Liver (tissue), 7 donors: ENCODE measurements at regions not wholly inside any gene's neighbourhood (a gene's known extent, or its start where the extent isn't known, plus 50 kb on each side); places are given as distances from the start of the nearest gene placed in this dataset.

Experiments used
- DNase-seq: peaks from one replicate; pipeline ENCODE4 v3.0.0-alpha.2; 2017; ENCODE audit warnings: low spot score
- H3K27ac ChIP-seq, 2 donors: one replicate each; pipeline ENCODE4 v1.7.0; 2013; ENCODE audit warnings: inconsistent platforms in 2 of 2, low read length in 2 of 2, control low read depth in 1 of 2, low read depth in 1 of 2, mild to moderate bottlenecking in 1 of 2
- H3K27me3 ChIP-seq, 4 donors: one replicate each; pipeline versions ENCODE4 v1.6.1 to v1.7.0; 2013; ENCODE audit warnings: low read length in 3 of 4, inconsistent platforms in 1 of 4, mild to moderate bottlenecking in 1 of 4, moderate library complexity in 1 of 4; ENCODE audit not compliant: control insufficient read depth in 4 of 4, insufficient read depth in 4 of 4
- H3K36me3 ChIP-seq, 4 donors: one replicate each; pipeline versions ENCODE4 v1.6.1 to v1.7.0; 2013; ENCODE audit warnings: low read length in 3 of 4, mild to moderate bottlenecking in 3 of 4, low read depth in 1 of 4, moderate library complexity in 1 of 4; ENCODE audit not compliant: control insufficient read depth in 4 of 4, insufficient read depth in 3 of 4
- H3K4me1 ChIP-seq, 4 donors: one replicate each; pipeline versions ENCODE4 v1.6.1 to v1.7.0; 2013; ENCODE audit warnings: low read length in 3 of 4, mild to moderate bottlenecking in 3 of 4, moderate library complexity in 1 of 4; ENCODE audit not compliant: control insufficient read depth in 4 of 4, insufficient read depth in 4 of 4
- H3K4me3 ChIP-seq, 3 donors: one replicate each; pipeline versions ENCODE4 v1.6.1 to v1.7.0; 2013; ENCODE audit warnings: low read length in 3 of 3, control low read depth in 1 of 3, low read depth in 1 of 3, mild to moderate bottlenecking in 1 of 3
- H3K9ac ChIP-seq, 2 donors: one replicate each; pipeline ENCODE4 v1.7.0; 2013; ENCODE audit warnings: low read length in 2 of 2, mild to moderate bottlenecking in 2 of 2, moderate library complexity in 2 of 2, control low read depth in 1 of 2, low read depth in 1 of 2
- H3K9me3 ChIP-seq, 4 donors: one replicate each; pipeline versions ENCODE4 v1.6.1 to v1.7.0; 2013; ENCODE audit warnings: low read length in 3 of 4; ENCODE audit not compliant: control insufficient read depth in 4 of 4
- ATF3 ChIP-seq: IDR thresholded peaks from 2 replicates; pipeline ENCODE4 v1.6.1; 2016; ENCODE audit warnings: antibody characterized with exemption
- FOXA2 ChIP-seq: IDR thresholded peaks from 2 replicates; pipeline ENCODE4 v1.6.1; 2016; ENCODE audit warnings: antibody characterized with exemption
- GABPA ChIP-seq, 2 donors: IDR thresholded peaks in 1 of 2; conservative IDR thresholded peaks in 1 of 2; 2 replicates each; pipeline ENCODE4 v1.6.1; 2016; ENCODE audit warnings: antibody characterized with exemption in 2 of 2, mild to moderate bottlenecking in 1 of 2, moderate library complexity in 1 of 2
- HNF4A ChIP-seq, 2 donors: conservative IDR thresholded peaks; 2 replicates each; pipeline ENCODE4 v1.6.1; 2016; ENCODE audit warnings: antibody characterized with exemption in 2 of 2, mild to moderate bottlenecking in 2 of 2
- HNF4G ChIP-seq: IDR thresholded peaks from 2 replicates; pipeline ENCODE4 v1.6.1; 2016; ENCODE audit warnings: antibody characterized with exemption
- MAX ChIP-seq: IDR thresholded peaks from 2 replicates; pipeline ENCODE4 v1.6.1; 2016; ENCODE audit warnings: antibody characterized with exemption
- NR2F2 ChIP-seq: IDR thresholded peaks from 2 replicates; pipeline ENCODE4 v1.6.1; 2016; ENCODE audit warnings: antibody characterized with exemption
- RAD21 ChIP-seq, 2 donors: IDR thresholded peaks; 2 replicates each; pipeline ENCODE4 v1.6.1; 2016; ENCODE audit warnings: antibody characterized with exemption in 2 of 2, mild to moderate bottlenecking in 2 of 2
- RXRA ChIP-seq, 2 donors: IDR thresholded peaks; 2 replicates each; pipeline ENCODE4 v1.6.1; 2017 to 2018; ENCODE audit warnings: antibody characterized with exemption in 2 of 2, mild to moderate bottlenecking in 1 of 2
- SP1 ChIP-seq: IDR thresholded peaks from 2 replicates; pipeline ENCODE4 v1.6.1; 2018; ENCODE audit warnings: antibody characterized with exemption, mild to moderate bottlenecking
- YY1 ChIP-seq: IDR thresholded peaks from 2 replicates; pipeline ENCODE4 v1.6.1; 2016; ENCODE audit warnings: antibody characterized with exemption, mild to moderate bottlenecking
- WGBS: extraction: QIAGEN DNeasy Blood & Tissue Kit; methylation state at CpG from one replicate; pipeline ENCODE4 v1.1.7; 2013; 5-methylcytosine and 5-hydroxymethylcytosine counted together
- TF ChIP-seq, protein P1 (sequence below): IDR thresholded peaks from 2 replicates; pipeline ENCODE4 v1.6.1; 2016; ENCODE audit warnings: antibody characterized with exemption, mild to moderate bottlenecking
- donor health status: healthy.
- donor health status: healthy.
- donor health status: healthy.
- donor health status: healthy.

DNA sequence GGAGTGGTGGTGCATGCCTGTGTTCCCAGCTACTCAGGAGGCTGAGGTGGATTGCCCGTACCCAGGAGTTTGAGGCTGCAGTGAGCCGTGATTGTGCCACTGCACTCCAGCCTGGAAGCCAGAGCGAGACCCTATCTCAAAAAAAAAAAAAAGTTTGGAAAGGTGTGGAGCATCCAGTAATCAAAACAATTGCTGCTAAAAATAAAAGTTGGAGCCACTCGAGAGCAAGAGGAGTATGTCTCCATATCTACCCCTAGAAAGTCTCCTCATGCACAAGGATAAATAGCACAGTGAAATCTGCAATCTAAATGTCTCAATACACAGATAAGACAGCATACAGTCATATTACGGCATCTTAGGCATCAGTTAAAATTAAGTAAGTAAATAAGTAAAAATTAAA, 81.5 kb upstream of the NEBL start:
- Histone ChIP-seq H3K27me3 (no peaks in the 10 kb centered on the region), H3K4me1 (no peaks in the 10 kb centered on the region), H3K27ac (no peak overlapping the region), H3K4me3 (no peak overlapping the region), H3K9ac (no peak overlapping the region), H3K36me3 (no peaks in the 10 kb centered on the region), H3K9me3 (peaks cover 0 to 2% (median 0%) of the 10 kb centered on the region in 4 donors)
- WGBS, result 93% methylated on average over 5 of the region's 5 CpGs
- TF ChIP-seq HNF4G, result no peak
- no peak for TF ChIP-seq RXRA (IDR thresholded peaks at IDR 0.05)
- TF ChIP-seq GABPA (IDR thresholded peaks at IDR 0.05 in 1 of 2, conservative IDR thresholded peaks at IDR 0.05 in 1 of 2), result no peak
- TF ChIP-seq, protein P1, sequence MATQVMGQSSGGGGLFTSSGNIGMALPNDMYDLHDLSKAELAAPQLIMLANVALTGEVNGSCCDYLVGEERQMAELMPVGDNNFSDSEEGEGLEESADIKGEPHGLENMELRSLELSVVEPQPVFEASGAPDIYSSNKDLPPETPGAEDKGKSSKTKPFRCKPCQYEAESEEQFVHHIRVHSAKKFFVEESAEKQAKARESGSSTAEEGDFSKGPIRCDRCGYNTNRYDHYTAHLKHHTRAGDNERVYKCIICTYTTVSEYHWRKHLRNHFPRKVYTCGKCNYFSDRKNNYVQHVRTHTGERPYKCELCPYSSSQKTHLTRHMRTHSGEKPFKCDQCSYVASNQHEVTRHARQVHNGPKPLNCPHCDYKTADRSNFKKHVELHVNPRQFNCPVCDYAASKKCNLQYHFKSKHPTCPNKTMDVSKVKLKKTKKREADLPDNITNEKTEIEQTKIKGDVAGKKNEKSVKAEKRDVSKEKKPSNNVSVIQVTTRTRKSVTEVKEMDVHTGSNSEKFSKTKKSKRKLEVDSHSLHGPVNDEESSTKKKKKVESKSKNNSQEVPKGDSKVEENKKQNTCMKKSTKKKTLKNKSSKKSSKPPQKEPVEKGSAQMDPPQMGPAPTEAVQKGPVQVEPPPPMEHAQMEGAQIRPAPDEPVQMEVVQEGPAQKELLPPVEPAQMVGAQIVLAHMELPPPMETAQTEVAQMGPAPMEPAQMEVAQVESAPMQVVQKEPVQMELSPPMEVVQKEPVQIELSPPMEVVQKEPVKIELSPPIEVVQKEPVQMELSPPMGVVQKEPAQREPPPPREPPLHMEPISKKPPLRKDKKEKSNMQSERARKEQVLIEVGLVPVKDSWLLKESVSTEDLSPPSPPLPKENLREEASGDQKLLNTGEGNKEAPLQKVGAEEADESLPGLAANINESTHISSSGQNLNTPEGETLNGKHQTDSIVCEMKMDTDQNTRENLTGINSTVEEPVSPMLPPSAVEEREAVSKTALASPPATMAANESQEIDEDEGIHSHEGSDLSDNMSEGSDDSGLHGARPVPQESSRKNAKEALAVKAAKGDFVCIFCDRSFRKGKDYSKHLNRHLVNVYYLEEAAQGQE, result no peak
- TF ChIP-seq NR2F2, result no peak
- TF ChIP-seq HNF4A (conservative IDR thresholded peaks at IDR 0.05), result no peak
- no peak for TF ChIP-seq YY1
- TF ChIP-seq SP1, result no peak
- TF ChIP-seq ATF3, result no peak
- DNase-seq, result no peak

DNA sequence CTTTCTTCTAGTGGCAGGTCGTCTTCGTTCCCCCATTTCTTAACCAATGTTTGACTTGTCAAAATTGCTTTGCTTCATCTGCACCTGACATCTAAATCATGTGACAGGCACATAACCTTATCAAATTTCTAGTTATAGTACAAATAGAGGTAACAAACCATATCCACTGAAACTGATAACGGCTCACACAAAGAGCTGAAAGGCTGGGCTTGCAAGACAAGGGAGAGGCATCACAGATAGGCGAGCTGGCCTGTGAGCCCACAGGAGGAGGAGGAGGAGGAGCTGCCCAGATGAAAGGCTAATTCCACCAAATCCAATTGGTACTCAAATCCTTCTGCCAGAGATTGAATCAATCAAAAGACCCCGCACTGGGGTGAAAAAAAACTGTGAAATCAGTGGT, 80.2 kb upstream of the NEBL start:
- Histone ChIP-seq H3K4me3 (no peak overlapping the region), H3K4me1 (peaks cover 0 to under 1% (median 0%) of the 10 kb centered on the region in 4 donors), H3K9ac (no peak overlapping the region), H3K27ac (no peak overlapping the region), H3K36me3 (no peaks in the 10 kb centered on the region), H3K27me3 (no peaks in the 10 kb centered on the region), H3K9me3 (peaks cover 0 to 2% (median 0%) of the 10 kb centered on the region in 4 donors)
- 77% methylated on average over 5 of the region's 5 CpGs for WGBS
- DNase-seq, result no peak
- TF ChIP-seq MAX (no peak), ATF3 (no peak), HNF4G (no peak), SP1 (no peak), YY1 (no peak), RAD21 (IDR thresholded peaks at IDR 0.05) (no peak), FOXA2 (no peak)
- TF ChIP-seq, protein P1, result no peak
